Calu3 (cell line): ENCODE measurements at regions not wholly inside any gene's neighbourhood (a gene's known extent, or its start where the extent isn't known, plus 50 kb on each side); places are given as distances from the start of the nearest gene placed in this dataset.

Source experiments
- BruUV-seq: library from RNA; stranded (reverse); fragments of 400-500 nt; replicated peaks from 2 replicates; lab custom pipeline; 2021; lab: Mats Ljungman, UMichigan
- CTCF ChIA-PET: fragments of 300-600 bp; sonication (Branson Sonifier 250); formaldehyde crosslinking; loops from one replicate; lab custom pipeline; 2022; ENCODE audit warnings: antibody characterized with exemption; lab: Charles Lee
- DNase-seq: peaks from one replicate; pipeline ENCODE4 v3.0.0; 2022
- H3K27ac Mint-ChIP-seq: one replicate; pipeline ENCODE4 v1.8.0; 2022; ENCODE audit warnings: mixed read lengths; ENCODE audit not compliant: unreplicated experiment
- H3K27me3 Mint-ChIP-seq: one replicate; pipeline ENCODE4 v1.8.0; 2022; ENCODE audit warnings: mixed read lengths; ENCODE audit not compliant: unreplicated experiment
- H3K36me3 Mint-ChIP-seq: one replicate; pipeline ENCODE4 v1.8.0; 2022; ENCODE audit warnings: mild to moderate bottlenecking, moderate library complexity, mixed read lengths; ENCODE audit not compliant: insufficient read depth, unreplicated experiment
- H3K4me1 Mint-ChIP-seq: one replicate; pipeline ENCODE4 v1.8.0; 2022; ENCODE audit warnings: mild to moderate bottlenecking, low read depth, mixed read lengths; ENCODE audit not compliant: unreplicated experiment
- H3K4me3 Mint-ChIP-seq: one replicate; pipeline ENCODE4 v1.8.0; 2022; ENCODE audit warnings: mild to moderate bottlenecking, low read depth, moderate library complexity, mixed read lengths; ENCODE audit not compliant: unreplicated experiment
- H3K9me3 Mint-ChIP-seq: one replicate; pipeline ENCODE4 v1.8.0; 2022; ENCODE audit warnings: low read depth, mixed read lengths; ENCODE audit not compliant: unreplicated experiment
- intact Hi-C: fragments of 100-400 bp; cut with micrococcal nuclease; formaldehyde crosslinking; loops from one replicate; pipeline ENCODE4 v1.10.0; 2022; ENCODE audit not compliant: unreplicated experiment
- TF ChIP-seq, protein P1 (sequence below): fragments of 200-600 bp; IDR thresholded peaks from one replicate; pipeline ENCODE4 v1.8.0; 2022; ENCODE audit warnings: antibody characterized with exemption; ENCODE audit not compliant: unreplicated experiment

DNA sequence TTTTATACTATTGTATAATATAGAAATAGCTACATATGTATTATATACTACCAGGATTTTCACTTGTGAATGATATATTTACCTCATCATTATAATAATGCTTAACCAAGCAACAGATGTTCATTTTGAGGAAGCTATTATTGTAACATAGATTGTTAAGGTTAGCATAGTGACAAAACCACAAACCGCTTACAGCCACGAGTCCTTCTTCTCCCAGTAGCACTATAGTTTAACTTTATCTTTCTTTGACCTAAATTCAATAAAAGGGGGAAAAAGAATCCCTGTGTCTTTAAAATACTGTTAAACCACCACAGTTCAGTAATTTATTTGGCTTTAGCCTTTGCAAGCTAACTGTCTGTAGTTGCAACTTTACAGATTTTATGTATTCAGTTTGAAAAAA, 1039.4 kb upstream of the B3GALT2 start:
- Mint-ChIP-seq H3K4me1 (no peaks in the 10 kb centered on the region), H3K4me3 (no peak overlapping the region), H3K36me3 (no peaks in the 10 kb centered on the region), H3K27ac (no peak overlapping the region), H3K9me3 (no peaks in the 10 kb centered on the region), H3K27me3 (no peaks in the 10 kb centered on the region)
- intact Hi-C loops = loop anchor here (2.0 kb wide), 1 partner anchor 51 kb away; no protein-coding TSS in a partner anchor
- BruUV-seq = no TSS peak
- no peak for DNase-seq
- CTCF ChIA-PET = no interaction called here
- TF ChIP-seq, protein P1, sequence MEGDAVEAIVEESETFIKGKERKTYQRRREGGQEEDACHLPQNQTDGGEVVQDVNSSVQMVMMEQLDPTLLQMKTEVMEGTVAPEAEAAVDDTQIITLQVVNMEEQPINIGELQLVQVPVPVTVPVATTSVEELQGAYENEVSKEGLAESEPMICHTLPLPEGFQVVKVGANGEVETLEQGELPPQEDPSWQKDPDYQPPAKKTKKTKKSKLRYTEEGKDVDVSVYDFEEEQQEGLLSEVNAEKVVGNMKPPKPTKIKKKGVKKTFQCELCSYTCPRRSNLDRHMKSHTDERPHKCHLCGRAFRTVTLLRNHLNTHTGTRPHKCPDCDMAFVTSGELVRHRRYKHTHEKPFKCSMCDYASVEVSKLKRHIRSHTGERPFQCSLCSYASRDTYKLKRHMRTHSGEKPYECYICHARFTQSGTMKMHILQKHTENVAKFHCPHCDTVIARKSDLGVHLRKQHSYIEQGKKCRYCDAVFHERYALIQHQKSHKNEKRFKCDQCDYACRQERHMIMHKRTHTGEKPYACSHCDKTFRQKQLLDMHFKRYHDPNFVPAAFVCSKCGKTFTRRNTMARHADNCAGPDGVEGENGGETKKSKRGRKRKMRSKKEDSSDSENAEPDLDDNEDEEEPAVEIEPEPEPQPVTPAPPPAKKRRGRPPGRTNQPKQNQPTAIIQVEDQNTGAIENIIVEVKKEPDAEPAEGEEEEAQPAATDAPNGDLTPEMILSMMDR = no peak

DNA sequence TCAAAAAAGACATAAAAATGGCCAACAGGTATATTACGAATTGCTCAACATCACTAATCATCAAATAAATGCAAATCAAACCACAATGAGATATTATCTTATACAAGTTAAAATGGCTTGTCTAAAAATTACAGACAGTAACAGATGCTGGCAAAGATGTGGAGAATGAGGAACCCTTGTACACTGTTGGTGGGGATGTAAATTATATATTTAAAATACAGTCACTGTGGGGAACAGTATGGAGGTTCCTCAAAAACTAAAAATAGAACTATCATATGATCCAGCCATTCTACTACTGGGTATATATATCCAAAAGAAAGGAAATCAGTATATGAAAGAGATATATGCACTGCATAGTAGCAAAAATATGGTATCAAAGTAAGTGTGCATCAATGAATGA, 1037.2 kb upstream of the B3GALT2 start:
- H3K4me1 Mint-ChIP-seq = no peaks in the 10 kb centered on the region
- no peak overlapping the region for H3K27ac Mint-ChIP-seq
- DNase-seq = no peak
- no peaks in the 10 kb centered on the region for H3K36me3 Mint-ChIP-seq
- H3K9me3 Mint-ChIP-seq = no peaks in the 10 kb centered on the region
- no TSS peak for BruUV-seq
- TF ChIP-seq, protein P1 = no peak
- H3K4me3 Mint-ChIP-seq = no peak overlapping the region
- H3K27me3 Mint-ChIP-seq = no peaks in the 10 kb centered on the region
- intact Hi-C loops = no loop called here
- CTCF ChIA-PET = no interaction called here

DNA sequence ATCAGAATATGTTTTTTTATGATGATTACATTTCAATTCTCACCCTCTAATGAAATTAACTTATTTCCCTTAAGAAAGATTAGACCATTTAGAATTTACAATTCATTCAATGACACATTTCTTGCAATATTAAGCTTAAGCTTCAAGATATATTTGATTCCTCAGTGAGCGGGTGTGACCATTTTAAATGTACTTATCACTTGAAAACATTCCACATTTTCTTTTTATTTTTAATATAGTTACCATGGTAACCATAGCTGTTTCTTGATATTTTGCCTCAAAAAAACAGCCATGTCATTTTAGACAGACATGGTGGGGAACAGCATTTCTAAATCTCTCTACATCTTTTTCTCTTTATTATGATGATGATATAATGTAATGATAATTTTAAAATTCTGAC, 1029.0 kb upstream of the B3GALT2 start:
- H3K27ac Mint-ChIP-seq = no peak overlapping the region
- no peaks in the 10 kb centered on the region for H3K9me3 Mint-ChIP-seq
- TF ChIP-seq, protein P1 = no peak
- H3K36me3 Mint-ChIP-seq = no peaks in the 10 kb centered on the region
- CTCF ChIA-PET = no interaction called here
- no peaks in the 10 kb centered on the region for H3K27me3 Mint-ChIP-seq
- no peak overlapping the region for H3K4me3 Mint-ChIP-seq
- BruUV-seq = no TSS peak
- peaks cover 12% of the 10 kb centered on the region for H3K4me1 Mint-ChIP-seq
- intact Hi-C loops = no loop called here
- no peak for DNase-seq

DNA sequence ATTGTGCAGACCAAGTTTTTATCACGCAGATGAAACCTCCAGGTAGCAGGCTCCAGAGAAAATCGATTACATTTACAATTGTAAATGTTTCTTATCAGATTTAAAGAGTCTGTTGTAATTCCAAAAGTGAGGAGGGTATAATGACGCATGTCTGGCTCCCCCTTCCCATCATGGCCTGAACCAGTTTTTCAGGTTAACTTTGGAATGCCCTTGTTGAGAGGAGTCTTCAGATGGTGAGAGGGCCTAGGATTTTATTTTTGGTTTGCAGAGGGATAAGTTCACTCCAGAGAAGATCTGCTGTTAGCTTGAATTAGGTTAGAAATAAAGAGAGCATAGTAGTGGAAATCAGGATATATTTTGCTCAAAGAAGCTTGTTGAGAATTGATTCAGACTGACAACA, 1028.3 kb upstream of the B3GALT2 start:
- TF ChIP-seq, protein P1 = no peak
- Mint-ChIP-seq H3K36me3 (no peaks in the 10 kb centered on the region), H3K27ac (no peak overlapping the region), H3K4me1 (peaks cover 12% of the 10 kb centered on the region), H3K9me3 (no peaks in the 10 kb centered on the region), H3K27me3 (no peaks in the 10 kb centered on the region), H3K4me3 (no peak overlapping the region)
- CTCF ChIA-PET = no interaction called here
- intact Hi-C loops = no loop called here
- no peak for DNase-seq
- no TSS peak for BruUV-seq
